Suppressor macrophage treated with lipopolysaccharide for 4 hours (primary cell): ENCODE measurements at regions not wholly inside any gene's neighbourhood (a gene's known extent, or its start where the extent isn't known, plus 50 kb on each side); places are given as distances from the start of the nearest gene placed in this dataset.
"Not testable (repeated sequence)": the region's sequence is repeated elsewhere in the genome, so short reads cannot be mapped to it uniquely, and the experiment has no call there.

Experiments
- DNase-seq: peaks from one replicate; pipeline ENCODE4 v3.0.0-alpha.2; 2020

DNA sequence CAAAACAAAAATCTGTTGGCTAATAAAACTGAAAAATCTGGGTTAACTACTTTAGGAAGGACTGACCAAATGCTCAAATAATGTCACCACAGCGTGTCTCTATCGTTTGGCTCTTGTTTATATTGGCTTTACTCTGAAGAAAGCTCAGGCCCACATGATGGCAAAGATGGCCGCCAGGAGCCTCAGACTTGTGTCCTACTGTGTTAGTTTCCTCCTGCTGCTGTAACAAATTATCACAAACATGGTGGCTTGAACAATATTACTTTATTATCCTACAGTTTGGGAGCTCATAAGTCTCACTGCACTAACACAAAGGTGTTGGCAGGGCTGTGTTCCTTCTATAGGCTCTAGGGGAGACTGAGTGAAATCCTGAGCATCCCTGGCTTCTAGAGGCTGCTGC lies 303.0 kb downstream of the DAD1 start:
- DNase-seq, result no peak

DNA sequence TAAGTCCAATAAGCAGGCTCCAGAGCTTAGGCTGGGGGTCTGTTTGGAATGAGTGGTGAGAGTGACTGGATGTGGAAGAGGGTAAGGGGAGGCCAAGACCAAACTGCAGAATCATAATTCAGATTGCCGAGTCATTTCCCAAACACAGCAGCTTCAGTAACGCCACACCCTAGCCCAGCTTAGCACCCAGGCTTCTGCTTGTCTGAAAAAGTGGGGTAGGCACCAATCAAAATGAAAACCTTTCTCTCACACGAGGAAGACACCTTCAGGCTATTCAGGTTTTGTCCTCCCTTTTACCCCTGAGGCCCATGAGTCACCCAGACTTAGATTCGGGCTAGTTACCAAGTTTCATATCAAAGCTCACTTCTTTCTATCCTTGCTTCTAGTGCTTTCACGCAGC lies 306.1 kb downstream of the DAD1 start:
- DNase-seq, result no peak

DNA sequence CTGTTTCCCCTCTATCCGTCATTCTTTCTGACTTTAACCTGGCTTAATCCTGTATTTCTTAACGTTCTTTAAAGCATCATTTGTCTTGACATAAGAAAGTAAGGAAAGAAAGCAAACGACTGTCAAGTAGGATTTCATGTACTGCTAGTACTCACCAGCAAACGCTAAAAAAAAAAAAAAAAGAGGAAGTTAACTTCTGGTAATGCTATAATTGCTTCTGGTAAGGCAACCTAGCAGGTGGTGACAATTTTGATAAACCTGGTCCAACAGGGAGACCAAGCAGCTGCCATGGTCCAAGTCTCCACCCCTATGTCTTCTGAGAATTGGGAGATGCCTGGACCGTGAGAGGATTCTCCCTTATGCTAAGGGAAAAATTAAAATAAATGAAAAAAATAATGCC lies 306.6 kb downstream of the DAD1 start:
- DNase-seq, result peak; percentile 22

DNA sequence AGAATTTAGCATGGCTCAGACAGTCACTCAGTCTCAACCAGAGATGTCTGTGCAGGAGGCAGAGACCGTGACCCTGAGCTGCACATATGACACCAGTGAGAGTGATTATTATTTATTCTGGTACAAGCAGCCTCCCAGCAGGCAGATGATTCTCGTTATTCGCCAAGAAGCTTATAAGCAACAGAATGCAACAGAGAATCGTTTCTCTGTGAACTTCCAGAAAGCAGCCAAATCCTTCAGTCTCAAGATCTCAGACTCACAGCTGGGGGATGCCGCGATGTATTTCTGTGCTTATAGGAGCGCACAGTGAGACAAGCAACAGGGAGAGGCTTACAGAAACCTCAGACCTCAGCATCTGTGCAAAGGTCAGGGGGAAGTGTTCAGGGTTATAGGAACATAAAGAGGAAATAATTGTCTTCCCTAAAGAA lies 307.6 kb downstream of the DAD1 start:
- DNase-seq, result peak; percentile 19

DNA sequence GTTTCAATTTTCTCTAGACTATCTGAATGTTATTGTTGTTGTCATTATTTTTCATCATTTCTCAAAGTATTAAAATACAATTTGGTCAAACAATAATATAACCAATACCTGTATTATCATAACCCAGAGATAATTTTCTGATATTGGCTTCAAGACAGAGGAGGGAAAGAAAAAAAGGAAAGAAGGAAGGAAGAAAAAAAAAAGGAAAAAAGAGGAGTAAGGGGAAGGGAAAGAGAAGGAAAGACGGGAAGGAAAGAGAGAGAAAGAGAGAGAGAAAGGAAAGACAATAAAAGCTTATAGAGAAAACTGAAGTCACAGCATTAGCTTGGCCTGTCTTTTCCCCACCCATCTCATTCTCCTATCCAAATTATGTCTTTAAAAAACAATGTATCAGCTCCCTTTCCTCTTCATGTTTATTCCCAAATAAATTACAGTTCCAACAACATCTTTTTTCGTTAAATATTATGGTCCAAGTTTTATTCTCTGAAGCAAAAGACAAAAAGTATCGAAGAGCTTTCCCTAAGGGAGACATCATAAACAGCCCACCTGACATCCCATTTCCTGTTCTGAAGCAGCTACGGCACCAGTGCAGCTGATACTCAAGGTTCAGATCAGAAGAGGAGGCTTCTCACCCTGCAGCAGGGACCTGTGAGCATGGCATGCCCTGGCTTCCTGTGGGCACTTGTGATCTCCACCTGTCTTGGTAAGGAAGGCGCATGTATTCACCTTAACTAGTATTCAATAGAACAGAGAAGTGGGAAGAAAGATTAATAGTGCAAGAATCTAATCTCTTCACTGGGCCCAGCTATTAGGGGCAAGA lies 308.3 kb downstream of the DAD1 start:
- DNase-seq, result no peak

DNA sequence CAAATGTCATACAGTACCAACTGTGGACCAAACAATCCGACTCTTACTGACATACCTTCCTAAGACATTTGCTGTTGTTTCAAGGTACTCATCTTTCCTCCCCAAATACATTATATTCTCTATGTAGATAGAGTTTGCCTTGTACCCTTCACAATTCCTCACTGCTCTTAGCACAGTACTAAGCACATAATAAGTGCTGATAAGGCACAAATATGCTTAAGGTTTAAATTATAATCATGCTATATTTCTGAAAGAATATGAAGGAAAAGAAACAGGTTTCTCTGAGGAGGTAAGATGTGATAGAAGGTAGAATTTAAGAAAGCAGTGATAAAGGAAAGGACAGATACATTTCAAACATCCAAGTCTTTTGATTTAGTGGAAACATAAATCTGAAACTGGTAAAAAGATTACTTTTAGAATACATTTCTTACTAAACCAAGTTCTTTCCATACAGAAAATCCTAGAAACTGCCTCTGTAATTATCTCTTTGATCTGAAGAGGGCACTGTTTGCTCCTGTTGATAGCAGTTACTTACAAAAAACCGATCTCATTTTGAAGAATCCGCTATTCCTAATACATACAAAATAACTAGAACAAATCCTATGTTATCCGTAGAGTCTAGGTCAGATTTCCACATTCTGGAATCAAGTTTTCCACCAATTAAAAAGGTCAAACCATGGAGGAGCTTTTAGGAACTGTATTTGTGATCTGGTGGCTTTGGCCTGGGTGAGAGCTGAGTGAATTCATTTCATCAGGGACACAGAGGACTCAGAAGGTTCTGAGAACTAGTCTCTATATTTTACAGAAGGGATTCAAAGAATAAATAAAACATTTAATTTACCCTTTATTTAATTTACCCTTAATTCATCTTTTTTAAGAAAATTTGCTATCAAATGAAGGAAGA lies 311.9 kb downstream of the DAD1 start:
- DNase-seq, result peak; percentile 40

DNA sequence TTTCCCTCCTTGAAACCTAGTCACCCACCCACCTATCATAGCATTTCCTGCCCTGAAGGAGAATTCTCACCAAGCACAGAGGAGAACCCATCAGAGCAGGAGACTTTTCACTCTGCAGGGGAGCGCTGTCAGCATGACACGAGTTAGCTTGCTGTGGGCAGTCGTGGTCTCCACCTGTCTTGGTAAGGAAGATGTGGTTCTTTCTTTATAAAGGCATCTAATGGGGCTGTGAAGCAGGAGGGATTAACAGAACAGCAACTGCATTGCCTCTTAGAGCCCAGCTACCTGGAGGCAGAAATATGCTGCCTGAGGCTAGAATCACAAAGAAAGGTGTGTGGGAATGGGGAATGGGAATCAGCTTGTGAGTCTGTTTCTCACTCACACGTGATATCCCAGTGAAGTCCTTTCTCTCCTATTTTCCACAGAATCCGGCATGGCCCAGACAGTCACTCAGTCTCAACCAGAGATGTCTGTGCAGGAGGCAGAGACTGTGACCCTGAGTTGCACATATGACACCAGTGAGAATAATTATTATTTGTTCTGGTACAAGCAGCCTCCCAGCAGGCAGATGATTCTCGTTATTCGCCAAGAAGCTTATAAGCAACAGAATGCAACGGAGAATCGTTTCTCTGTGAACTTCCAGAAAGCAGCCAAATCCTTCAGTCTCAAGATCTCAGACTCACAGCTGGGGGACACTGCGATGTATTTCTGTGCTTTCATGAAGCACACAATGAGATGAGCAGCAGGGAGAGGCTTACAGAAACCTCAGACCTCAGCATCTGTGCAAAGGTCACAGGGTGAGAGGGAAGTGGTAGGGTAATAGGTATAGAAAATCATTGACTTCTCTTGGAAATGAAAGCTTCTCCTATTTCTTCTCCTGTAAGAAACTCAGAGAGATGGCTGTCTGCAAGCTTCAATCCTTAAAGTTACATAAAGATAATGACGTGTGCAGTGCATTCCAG lies 316.9 kb downstream of the DAD1 start:
- no peak for DNase-seq

DNA sequence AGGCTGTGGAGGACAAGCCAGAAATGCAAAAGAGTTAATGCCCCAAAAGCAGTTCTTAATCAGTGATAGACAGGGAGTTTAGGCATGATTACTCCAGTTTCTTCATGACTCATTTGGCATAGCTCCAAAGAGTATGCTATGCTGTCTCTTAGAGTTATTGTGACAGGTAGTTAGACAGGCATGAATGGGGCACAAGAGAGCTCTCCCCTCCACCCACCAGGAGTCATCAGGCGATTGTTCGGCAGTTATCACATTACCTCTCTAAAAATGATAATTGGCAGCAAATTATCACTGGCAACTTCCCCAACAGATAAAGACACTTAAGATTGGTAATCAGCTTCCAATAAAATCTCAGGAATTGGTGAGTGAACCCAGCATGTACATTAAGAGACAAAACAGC lies 320.1 kb downstream of the DAD1 start:
- peak; percentile 23 for DNase-seq

DNA sequence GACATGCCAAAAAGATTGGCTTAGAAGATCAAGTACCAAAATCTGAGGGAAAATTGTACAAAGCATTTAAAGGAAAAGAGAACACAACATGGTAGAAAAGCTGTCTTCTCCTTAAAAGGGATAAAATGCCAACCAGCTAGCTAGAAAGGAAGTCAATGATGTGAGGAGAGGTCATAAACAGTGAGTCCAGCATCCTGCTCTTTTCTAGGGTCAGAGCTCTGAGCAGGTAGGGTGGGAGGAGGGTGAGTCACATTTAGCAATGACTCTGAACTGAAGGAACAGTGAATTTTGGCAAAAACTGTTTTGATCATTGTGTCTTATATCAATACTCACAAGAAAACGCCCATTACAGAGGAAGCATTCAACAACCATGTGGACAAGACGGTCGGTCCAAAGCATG lies 322.3 kb downstream of the DAD1 start:
- DNase-seq, result no peak

DNA sequence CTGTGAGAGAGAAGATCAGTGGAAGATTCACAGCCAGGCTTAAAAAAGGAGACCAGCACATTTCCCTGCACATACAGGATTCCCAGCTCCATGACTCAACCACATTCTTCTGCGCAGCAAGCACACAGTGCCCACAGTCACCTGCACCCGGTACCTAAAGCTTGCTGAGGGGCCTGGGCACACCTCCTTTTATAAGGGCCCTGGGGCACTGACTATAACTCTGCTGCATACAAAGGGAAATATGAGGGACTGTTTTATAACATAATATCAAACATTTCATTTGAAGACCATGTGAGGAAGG lies 322.9 kb downstream of the DAD1 start:
- no peak for DNase-seq

DNA sequence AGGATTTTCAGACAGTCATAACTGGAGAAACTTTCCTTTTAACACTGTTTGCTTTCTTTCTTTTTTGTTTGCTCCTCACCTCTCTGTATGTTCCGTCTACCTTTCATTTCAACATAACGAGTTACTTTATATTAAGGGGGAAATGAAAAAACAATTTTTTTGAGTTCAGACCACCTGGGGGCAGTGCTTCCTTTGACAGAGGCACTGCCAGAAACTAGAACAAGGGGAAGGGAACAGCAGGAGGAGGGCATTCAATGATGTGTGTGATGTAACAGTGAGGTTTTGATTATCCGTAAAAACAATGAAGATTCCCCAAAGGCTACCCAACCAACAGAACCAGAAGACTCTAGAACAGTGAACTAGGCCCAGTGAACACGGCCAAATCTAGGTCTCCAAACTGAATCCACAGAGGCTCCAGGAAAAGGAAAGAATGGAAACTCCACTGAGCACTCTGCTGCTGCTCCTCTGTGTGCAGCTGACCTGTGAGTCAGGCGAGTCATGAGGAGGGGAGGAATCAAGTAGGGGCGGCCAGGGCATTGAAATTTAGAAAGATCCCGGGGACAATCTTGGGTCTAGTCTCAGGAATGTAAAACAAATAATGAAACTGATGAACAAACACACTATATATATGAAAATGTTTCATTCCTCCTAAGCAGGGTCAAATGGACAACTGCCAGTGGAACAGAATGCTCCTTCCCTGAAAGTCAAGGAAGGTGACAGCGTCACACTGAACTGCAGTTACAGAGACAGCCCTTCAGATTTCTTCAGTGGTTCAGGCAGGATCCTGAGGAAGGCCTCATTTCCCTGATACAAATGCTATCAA lies 323.5 kb downstream of the DAD1 start:
- peak; percentile 43 for DNase-seq

DNA sequence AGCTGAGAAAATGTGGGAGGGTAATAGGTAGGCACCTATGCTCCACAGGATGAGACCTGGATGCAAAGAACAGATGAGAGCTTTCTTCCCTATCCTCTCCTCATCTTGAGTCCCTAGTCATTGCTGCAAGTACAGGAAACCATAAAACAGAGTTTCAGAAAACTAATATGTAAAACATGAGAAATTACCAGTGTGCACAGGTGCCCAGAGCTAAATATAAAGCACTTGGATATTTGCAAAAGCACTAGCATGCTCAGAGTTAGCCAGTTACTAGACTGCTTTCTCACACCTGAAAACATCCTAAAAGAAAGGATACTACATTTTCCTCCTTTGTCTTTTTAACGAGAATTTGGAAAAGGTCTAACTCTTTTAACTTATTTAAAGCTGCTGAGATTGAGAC lies 324.3 kb downstream of the DAD1 start:
- DNase-seq, result no peak

DNA sequence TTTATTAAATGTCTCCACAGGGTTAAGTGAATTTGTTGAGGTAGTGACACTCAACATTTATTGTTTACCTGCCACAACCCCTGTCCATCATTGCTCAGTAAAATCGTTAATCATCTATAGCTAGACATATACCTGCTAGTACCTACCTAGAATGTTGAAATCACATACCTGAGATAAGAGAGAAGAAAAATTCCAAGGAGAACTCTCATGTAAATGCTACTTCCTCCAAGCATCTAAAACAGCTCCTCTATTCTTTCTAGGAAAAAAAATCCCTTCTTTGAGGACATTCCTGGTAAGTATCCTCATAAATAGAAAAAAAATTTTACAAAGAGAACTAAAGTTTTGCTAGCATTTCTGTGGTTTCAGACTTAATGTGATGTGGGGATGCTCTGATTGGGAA lies 325.1 kb downstream of the DAD1 start:
- no peak for DNase-seq

DNA sequence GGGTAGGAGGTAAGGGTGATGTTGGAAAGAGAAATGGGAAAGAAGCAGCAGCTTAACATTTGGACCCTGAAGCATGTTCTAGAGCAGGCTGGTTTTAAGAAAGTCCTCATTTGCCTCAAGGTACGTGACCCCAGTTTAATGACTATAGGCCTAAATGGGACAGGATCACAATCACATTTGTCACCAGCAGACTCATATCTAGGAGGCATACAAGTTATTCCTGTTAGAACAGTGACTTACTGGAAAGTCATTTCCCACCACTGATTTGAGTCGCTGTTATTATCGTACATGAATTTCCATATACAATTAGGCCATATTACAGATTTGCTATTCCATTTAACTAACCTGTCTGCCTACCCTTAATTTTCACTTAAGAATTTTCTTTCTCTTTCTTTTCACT lies 326.1 kb downstream of the DAD1 start:
- no peak for DNase-seq

DNA sequence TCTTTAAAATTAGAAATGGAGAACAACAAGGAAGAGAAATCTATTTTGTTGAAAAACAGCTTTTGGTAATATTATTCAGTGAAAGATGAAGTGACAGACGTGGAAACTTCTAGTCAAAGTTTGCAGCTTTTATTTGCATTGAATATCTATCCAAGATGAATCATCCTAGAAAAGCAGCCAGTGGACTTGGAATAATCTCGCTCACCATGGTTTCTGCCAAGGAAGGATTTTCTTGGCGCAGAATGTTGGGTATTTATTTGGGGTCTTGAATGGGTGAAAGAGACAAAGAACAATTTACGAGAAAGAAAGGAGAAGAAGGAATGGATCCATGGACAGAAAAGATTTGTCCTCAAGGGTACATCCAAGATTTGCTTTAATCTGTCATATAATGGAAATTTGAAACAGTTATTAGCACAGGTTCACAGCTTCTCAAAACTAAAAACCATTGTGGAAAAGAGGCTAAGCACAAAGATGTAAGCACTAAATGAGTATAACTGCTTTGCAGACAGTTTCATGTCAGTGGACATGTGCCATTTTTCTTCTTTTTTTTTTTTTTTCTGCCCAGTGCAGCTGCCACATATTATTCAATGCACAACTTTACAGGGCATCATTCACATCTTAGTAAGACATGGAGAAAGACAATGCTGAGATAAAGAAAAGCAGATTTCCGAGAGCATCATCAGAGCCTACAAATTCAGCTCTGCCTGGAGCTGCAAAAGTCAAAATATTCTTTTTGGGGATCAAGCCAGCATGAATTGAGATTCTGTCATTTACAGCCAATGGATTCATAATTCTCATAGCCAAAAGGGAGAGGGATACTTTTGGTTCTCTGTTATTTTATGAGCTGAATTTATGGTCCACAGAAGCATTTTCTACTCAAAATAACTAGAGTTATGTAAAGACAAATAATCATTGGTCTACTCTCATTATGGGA lies 333.7 kb downstream of the DAD1 start:
- no peak for DNase-seq

DNA sequence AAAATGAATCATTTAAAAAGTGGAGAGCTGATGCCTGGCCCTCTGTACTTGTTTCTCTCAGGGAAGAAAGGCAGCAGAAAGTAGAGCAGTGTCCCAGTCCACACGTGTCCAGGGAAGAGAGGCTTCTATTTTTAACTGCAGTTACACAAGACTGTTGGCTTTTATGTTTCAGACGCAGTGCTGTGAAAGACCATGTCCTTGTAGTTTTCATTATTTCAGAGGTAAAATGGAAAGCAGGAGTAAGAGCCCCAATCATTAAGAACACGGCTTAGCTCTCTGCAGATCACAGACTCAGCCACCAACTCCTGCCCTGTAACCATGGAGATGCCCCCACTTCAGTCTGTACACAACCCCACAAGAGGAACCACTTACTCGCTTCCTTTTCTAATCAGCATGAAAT lies 336.3 kb downstream of the DAD1 start:
- DNase-seq, result peak; percentile 12

DNA sequence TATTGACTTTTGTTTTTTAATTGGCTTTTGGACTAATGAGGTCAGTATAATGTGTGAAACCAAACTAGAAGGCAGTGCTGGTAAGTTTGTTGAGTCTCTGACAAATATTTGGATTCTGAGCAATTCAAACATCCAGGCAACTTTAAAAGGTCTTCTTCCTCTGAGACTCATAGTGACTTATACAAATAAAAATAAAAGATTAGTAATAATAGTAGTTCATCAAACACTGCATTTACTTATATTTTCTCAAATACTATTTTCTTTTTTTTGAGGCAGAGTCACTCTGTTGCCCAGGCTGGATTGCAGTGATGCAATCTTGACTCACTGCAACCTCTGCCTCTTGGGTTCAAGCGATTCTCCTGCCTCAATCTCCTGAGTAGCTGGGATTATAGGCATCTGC lies 337.9 kb downstream of the DAD1 start:
- no peak for DNase-seq

DNA sequence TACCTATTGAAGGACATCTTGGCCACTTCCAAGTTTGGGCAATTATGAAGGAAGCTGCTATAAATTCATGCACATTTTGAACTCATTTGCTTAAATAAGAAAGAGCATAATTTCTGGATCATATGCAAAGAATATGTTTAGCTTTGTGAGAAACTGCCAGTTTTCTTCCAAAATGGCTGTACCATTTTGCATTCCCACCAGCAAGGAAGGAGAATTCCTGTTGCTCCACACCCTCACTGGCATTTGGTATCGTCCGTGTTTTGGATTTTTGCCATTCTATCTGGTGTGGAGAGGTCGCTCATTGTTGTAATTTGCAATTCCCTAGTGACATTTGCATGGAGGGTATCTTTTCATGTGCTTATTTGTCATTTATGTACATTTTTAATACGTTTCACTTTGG lies 339.3 kb downstream of the DAD1 start:
- DNase-seq, result no peak

DNA sequence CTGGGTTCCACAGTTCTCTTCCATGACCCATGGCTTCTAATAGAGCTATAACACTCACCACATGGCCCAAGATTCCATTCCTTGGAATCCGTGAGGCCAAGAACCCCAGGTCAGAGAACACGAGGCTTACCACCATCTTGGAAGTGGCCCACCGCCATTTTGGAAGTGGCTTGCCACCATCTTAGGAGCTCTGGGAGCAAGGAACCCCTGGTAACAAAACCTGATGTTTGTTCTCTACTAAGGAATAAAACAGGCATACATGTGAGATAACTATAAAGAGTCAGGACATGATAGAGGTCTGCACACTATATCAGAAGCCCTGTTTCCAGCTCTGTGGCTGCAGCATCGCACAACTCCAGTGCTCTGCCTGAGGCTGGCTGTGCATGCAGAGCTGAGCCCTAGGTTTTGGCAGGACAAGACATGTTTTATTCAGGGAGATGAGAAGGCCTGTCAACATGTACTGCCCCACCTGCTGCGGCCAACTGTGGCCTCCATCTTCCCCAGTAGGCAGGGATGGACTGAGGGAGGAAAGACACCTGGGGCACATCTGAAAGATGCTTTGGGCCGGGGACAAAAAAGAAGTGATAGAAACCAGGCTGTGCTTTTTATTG lies 344.9 kb downstream of the DAD1 start:
- no peak for DNase-seq

DNA sequence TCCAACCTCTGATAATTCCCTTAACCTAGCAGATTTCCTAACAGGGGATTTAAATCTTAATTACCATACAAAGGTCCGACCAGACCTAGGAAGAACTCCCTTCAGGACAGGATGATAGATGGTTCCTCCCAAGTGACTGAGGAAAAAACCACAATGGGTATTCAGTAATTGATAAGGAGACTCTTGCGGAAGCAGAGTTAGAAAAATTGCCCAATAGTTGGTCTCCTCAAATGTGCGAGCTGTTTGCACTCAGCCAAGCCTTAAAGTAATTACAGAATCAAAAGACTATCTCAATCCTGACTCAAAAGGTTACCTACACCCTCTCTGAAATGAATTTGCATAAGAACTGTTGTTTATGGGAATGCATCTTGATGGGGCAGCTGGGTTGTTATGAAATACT lies 350.7 kb downstream of the DAD1 start:
- not testable (repeated sequence) for DNase-seq

DNA sequence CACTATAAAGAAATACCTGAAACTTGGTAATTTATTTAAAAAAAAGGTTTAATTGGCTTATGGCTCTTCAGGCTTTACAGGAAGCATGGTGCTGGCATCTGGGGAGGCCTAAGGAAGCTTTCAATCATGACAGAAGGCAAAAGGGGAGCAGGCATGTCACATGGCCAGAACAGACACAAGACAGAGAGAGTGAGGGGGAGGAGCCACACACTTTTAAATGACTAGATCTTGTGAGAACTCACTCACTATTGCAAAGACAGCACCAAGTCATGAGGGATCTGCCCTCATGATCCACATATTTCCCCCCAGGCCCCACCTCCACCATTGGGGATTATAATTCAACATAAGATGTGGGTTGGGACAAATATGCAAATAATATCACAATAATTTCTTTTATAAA lies 355.6 kb downstream of the DAD1 start:
- peak; percentile 25 for DNase-seq
